Fibroblast of lung (primary cell): ENCODE measurements at regions not wholly inside any gene's neighbourhood (a gene's known extent, or its start where the extent isn't known, plus 50 kb on each side); places are given as distances from the start of the nearest gene placed in this dataset.

Source experiments
- DNase-seq, 2 donors: peaks; one replicate each; pipeline versions ENCODE4 v3.0.0 to v3.0.0-alpha.2; 2010; ENCODE audit warnings: low read depth in 2 of 2
- H2AFZ ChIP-seq: 2 replicates; pipeline ENCODE4 v1.5.1; 2012; ENCODE audit warnings: low read length, control low read depth, inconsistent platforms
- H3K27ac ChIP-seq: 2 replicates; pipeline ENCODE4 v1.5.1; 2011; ENCODE audit warnings: low read length, control low read depth; ENCODE audit not compliant: insufficient read depth
- H3K27me3 ChIP-seq: 2 replicates; pipeline ENCODE4 v1.5.1; 2011; ENCODE audit warnings: mild to moderate bottlenecking, low read length; ENCODE audit not compliant: control insufficient read depth, insufficient read depth
- H3K36me3 ChIP-seq: 2 replicates; pipeline ENCODE4 v1.5.1; 2011; ENCODE audit warnings: low read length; ENCODE audit not compliant: control insufficient read depth, insufficient read depth
- H3K4me1 ChIP-seq: 2 replicates; pipeline ENCODE4 v1.5.1; 2011; ENCODE audit warnings: low read length; ENCODE audit not compliant: control insufficient read depth, insufficient read depth; ENCODE audit errors: extremely low read depth
- H3K4me2 ChIP-seq: 2 replicates; pipeline ENCODE4 v1.5.1; 2011; ENCODE audit warnings: low read length, control low read depth; ENCODE audit not compliant: insufficient read depth; ENCODE audit errors: extremely low read depth
- H3K4me3 ChIP-seq, 4 experiments: fragments of 200-600 bp in 1 of 4; sonication (generic) in 1 of 4; replicated peaks in 1 of 4; 2 replicates each; pipeline ENCODE4 v1.5.1; 2011 to 2016; ENCODE audit warnings: low read length in 4 of 4, low read depth in 3 of 4, mild to moderate bottlenecking in 3 of 4, control low read depth in 2 of 4, inconsistent platforms in 1 of 4, mixed read lengths in 1 of 4; ENCODE audit not compliant: insufficient read depth in 1 of 4; ENCODE audit errors: control extremely low read depth in 1 of 4
- H3K79me2 ChIP-seq: 2 replicates; pipeline ENCODE4 v1.5.1; 2012; ENCODE audit warnings: mild to moderate bottlenecking, low read length, inconsistent platforms; ENCODE audit not compliant: control insufficient read depth, insufficient read depth
- H3K9ac ChIP-seq: 2 replicates; pipeline ENCODE4 v1.5.1; 2011; ENCODE audit warnings: mild to moderate bottlenecking, low read length, control low read depth; ENCODE audit not compliant: insufficient read depth
- H3K9me3 ChIP-seq: 2 replicates; pipeline ENCODE4 v1.5.1; 2012; ENCODE audit warnings: low read depth, low read length; ENCODE audit not compliant: control insufficient read depth, insufficient read depth
- H4K20me1 ChIP-seq: 2 replicates; pipeline ENCODE4 v1.5.1; 2011; ENCODE audit warnings: low read length; ENCODE audit not compliant: control insufficient read depth, insufficient read depth; ENCODE audit errors: extremely low read depth
- EZH2 ChIP-seq: IDR thresholded peaks from 2 replicates; pipeline ENCODE4 v1.5.1; 2012; ENCODE audit warnings: low read length, control low read depth, mild to moderate bottlenecking; ENCODE audit errors: missing control alignments
- TF ChIP-seq, protein P1 (sequence below), 2 donors: IDR thresholded peaks in 1 of 2; conservative IDR thresholded peaks in 1 of 2; 1 replicate in 1 of 2; 2 replicates in 1 of 2; pipeline ENCODE4 v1.5.1; 2011 to 2012; ENCODE audit warnings: low read length in 2 of 2, control low read depth in 1 of 2, inconsistent platforms in 1 of 2, low read depth in 1 of 2, mild to moderate bottlenecking in 1 of 2

DNA sequence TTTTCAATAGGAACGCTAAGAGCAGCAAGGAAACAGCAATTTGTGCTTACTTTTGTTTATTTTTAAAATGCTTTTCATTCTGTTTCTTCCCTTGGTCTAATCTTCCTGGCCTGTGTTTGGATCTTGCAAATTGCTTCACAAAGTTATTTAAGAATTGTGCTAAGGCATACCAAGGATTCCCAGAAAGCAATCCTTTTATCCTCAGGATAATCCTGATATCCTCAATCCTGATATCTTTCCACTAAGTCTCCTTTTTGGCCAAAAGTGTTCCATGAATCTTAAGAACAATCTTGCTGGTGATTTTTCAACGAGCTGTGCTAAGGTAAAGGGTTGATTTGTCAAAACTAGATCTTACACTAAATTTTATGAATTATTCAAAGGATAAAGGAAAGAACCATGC is 1577.9 kb downstream of the PLA2G4A start:
- H4K20me1 ChIP-seq = no peaks in the 10 kb centered on the region
- no peak for DNase-seq
- H3K9me3 ChIP-seq = no peaks in the 10 kb centered on the region
- no peak overlapping the region for H3K9ac ChIP-seq
- H3K4me2 ChIP-seq = no peak overlapping the region
- H3K27me3 ChIP-seq = no peaks in the 10 kb centered on the region
- TF ChIP-seq EZH2 = no peak
- TF ChIP-seq, protein P1, sequence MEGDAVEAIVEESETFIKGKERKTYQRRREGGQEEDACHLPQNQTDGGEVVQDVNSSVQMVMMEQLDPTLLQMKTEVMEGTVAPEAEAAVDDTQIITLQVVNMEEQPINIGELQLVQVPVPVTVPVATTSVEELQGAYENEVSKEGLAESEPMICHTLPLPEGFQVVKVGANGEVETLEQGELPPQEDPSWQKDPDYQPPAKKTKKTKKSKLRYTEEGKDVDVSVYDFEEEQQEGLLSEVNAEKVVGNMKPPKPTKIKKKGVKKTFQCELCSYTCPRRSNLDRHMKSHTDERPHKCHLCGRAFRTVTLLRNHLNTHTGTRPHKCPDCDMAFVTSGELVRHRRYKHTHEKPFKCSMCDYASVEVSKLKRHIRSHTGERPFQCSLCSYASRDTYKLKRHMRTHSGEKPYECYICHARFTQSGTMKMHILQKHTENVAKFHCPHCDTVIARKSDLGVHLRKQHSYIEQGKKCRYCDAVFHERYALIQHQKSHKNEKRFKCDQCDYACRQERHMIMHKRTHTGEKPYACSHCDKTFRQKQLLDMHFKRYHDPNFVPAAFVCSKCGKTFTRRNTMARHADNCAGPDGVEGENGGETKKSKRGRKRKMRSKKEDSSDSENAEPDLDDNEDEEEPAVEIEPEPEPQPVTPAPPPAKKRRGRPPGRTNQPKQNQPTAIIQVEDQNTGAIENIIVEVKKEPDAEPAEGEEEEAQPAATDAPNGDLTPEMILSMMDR (conservative IDR thresholded peaks at IDR 0.05 in 1 of 2, IDR thresholded peaks at IDR 0.05 in 1 of 2; ENCODE audit: low read depth in 1 of 2, low read length in 2 of 2) = no peak
- H2AFZ ChIP-seq = no peak overlapping the region
- no peaks in the 10 kb centered on the region for H3K36me3 ChIP-seq
- no peaks in the 10 kb centered on the region for H3K79me2 ChIP-seq
- H3K27ac ChIP-seq = no peak overlapping the region
- H3K4me1 ChIP-seq = no peaks in the 10 kb centered on the region
- no peak overlapping the region for H3K4me3 ChIP-seq

DNA sequence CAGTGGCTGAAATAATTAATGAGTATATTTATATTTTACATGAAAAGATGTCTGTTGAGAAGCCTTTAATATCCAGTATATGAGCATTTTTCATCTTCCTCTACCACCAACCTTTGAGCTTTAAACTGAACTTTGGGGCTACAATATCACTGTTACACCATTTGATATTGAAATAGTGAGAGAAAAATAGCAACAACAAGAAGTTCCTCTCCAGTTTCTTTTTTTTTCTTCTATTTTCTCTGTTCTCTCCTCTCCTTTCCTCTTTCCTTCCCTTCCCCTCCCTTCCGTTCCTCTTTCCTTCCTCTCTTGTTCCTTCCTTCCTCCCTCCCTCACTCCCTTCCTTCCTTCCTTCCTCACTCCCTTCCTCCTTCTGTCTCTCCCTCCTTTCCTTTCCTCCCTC is 1591.4 kb downstream of the PLA2G4A start:
- H3K36me3 ChIP-seq = no peaks in the 10 kb centered on the region
- H3K4me1 ChIP-seq = no peaks in the 10 kb centered on the region
- H2AFZ ChIP-seq = no peak overlapping the region
- no peak for DNase-seq
- no peaks in the 10 kb centered on the region for H3K9me3 ChIP-seq
- no peaks in the 10 kb centered on the region for H3K79me2 ChIP-seq
- no peak overlapping the region for H3K9ac ChIP-seq
- H3K4me3 ChIP-seq = no peak overlapping the region
- H3K27ac ChIP-seq = no peak overlapping the region
- no peaks in the 10 kb centered on the region for H4K20me1 ChIP-seq
- H3K4me2 ChIP-seq = no peak overlapping the region
- TF ChIP-seq, protein P1 (conservative IDR thresholded peaks at IDR 0.05 in 1 of 2, IDR thresholded peaks at IDR 0.05 in 1 of 2; ENCODE audit: low read depth in 1 of 2, low read length in 2 of 2) = no peak
- no peak for TF ChIP-seq EZH2
- H3K27me3 ChIP-seq = no peaks in the 10 kb centered on the region

DNA sequence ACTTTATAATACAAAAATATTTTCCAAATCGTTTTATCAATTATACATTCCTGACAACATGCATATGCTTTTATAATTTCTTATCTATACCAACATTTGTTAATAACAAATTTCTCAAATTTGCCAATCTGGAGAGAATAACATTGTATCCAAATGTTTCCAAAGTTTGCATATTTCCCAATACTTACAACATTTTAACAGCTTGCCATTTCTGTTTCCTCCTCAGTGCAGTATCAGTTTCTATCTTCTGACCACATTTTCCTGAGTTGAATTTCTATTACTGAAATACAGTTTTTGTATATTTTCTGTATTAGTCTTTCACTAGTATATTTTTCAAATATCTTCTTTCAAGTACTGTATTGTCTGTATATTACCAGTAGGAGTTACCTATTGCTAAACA is 1594.3 kb downstream of the PLA2G4A start:
- Histone ChIP-seq H3K27me3 (no peaks in the 10 kb centered on the region), H3K27ac (no peak overlapping the region), H3K79me2 (no peaks in the 10 kb centered on the region), H3K4me1 (no peaks in the 10 kb centered on the region), H3K4me3 (no peak overlapping the region), H3K36me3 (no peaks in the 10 kb centered on the region), H3K9me3 (no peaks in the 10 kb centered on the region), H3K9ac (no peak overlapping the region), H4K20me1 (no peaks in the 10 kb centered on the region), H3K4me2 (no peak overlapping the region), H2AFZ (no peak overlapping the region)
- no peak for TF ChIP-seq EZH2
- no peak for DNase-seq
